ENCODE measurements at regions not wholly inside any gene's neighbourhood (a gene's known extent, or its start where the extent isn't known, plus 50 kb on each side); places are given as distances from the start of the nearest gene placed in this dataset.

DNA sequence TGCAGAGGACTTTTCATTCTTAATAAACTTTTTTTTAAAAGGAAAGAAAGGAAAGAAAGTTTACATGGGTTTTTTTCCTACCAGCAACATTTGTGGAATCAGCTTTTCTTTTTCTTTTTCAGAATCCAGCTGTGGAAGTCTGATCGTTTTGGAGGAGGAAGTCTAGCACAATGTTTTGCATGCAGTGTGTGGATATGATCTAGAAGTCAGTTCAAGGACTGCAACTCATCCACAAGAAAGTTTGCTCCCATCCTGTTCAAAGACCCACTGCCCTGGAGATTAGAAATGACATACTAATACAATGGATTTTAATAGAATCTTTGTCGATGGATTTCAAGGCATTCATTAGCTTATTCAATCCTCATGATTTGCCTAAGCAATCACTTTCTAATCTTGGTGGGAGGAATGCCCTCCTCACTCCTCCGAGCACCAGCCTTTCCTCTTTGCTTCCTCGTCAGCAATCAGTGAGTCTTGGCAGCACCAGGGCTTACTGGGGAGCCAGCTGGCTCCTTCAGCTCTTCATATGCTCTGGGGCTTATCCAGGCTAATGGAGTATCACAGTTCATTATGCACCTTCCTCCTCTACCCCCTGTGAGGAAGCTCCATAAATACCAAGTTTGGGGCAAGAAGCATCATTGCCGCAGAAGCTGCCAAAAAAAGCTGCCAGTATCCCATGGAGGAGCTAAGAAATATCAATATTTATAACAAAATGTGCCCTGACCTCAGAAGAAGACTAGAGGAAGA, 392.3 kb upstream of the PKN2 start:
- no peaks in the 10 kb centered on the region for H3K9me3 Mint-ChIP-seq (ENCODE audit: unreplicated experiment)
- POLR2A ChIA-PET, result no interaction called here
- no peaks in the 10 kb centered on the region for H3K36me3 Mint-ChIP-seq (ENCODE audit: insufficient read depth, unreplicated experiment)
- H3K4me1 Mint-ChIP-seq (ENCODE audit: insufficient read depth, unreplicated experiment), result no peaks in the 10 kb centered on the region
- no peak overlapping the region for H3K4me3 Mint-ChIP-seq (ENCODE audit: unreplicated experiment)
- H3K27me3 Mint-ChIP-seq (ENCODE audit: insufficient read depth, unreplicated experiment), result peaks cover 21% of the 10 kb centered on the region
- TF ChIP-seq, protein P1, sequence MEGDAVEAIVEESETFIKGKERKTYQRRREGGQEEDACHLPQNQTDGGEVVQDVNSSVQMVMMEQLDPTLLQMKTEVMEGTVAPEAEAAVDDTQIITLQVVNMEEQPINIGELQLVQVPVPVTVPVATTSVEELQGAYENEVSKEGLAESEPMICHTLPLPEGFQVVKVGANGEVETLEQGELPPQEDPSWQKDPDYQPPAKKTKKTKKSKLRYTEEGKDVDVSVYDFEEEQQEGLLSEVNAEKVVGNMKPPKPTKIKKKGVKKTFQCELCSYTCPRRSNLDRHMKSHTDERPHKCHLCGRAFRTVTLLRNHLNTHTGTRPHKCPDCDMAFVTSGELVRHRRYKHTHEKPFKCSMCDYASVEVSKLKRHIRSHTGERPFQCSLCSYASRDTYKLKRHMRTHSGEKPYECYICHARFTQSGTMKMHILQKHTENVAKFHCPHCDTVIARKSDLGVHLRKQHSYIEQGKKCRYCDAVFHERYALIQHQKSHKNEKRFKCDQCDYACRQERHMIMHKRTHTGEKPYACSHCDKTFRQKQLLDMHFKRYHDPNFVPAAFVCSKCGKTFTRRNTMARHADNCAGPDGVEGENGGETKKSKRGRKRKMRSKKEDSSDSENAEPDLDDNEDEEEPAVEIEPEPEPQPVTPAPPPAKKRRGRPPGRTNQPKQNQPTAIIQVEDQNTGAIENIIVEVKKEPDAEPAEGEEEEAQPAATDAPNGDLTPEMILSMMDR (IDR thresholded peaks at IDR 0.05; ENCODE audit: unreplicated experiment), result no peak
- CTCF ChIA-PET, result interaction anchor here (0.6 to 2.4 kb wide), 3 partner anchors 10 to 999 kb away, joined by 4 to 14 read pairs (median 4); no protein-coding TSS in a partner anchor
- intact Hi-C loops (cut with micrococcal nuclease), result no loop called here
- no TSS peak for BruUV-seq (replicated peaks)
- H3K27ac Mint-ChIP-seq (ENCODE audit: low read depth, unreplicated experiment), result no peak overlapping the region
- DNase-seq (ENCODE audit: unreplicated experiment), result no peak

DNA sequence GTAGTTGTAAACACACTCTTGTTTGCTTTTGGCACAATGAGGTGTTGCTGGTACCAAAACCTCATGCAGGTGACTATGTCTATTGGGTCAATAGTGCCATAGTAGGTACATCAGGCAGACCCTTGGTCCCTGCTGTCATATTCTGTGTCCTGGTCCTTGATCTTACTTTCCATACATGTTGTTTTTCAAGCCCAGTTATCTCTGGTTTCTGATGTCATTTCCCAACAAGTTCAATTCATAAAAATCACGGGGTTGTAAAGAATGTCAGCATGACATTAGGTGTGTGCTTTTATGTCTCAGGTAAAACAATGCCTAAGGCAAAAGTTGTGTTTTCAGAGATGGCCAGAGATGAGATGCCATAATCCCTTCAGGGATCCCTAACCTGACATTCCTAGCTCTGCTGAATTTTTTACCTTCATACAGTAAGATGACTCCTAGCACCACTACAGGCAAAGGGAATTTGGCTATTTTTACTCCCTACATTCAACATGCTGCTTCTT, 390.3 kb upstream of the PKN2 start:
- Mint-ChIP-seq H3K4me1 (ENCODE audit: insufficient read depth, unreplicated experiment) (no peaks in the 10 kb centered on the region), H3K36me3 (ENCODE audit: insufficient read depth, unreplicated experiment) (no peaks in the 10 kb centered on the region), H3K9me3 (ENCODE audit: unreplicated experiment) (no peaks in the 10 kb centered on the region), H3K27ac (ENCODE audit: low read depth, unreplicated experiment) (no peak overlapping the region), H3K4me3 (ENCODE audit: unreplicated experiment) (no peak overlapping the region), H3K27me3 (ENCODE audit: insufficient read depth, unreplicated experiment) (peaks cover 21% of the 10 kb centered on the region)
- CTCF ChIA-PET, result interaction anchor here (1.0 to 2.4 kb wide), 2 partner anchors 967 to 1001 kb away, joined by 4 to 14 read pairs; no protein-coding TSS in a partner anchor
- intact Hi-C loops (cut with micrococcal nuclease), result no loop called here
- TF ChIP-seq, protein P1 (IDR thresholded peaks at IDR 0.05; ENCODE audit: unreplicated experiment), result no peak
- BruUV-seq (replicated peaks), result no TSS peak
- DNase-seq (ENCODE audit: unreplicated experiment), result no peak
- POLR2A ChIA-PET, result no interaction called here

DNA sequence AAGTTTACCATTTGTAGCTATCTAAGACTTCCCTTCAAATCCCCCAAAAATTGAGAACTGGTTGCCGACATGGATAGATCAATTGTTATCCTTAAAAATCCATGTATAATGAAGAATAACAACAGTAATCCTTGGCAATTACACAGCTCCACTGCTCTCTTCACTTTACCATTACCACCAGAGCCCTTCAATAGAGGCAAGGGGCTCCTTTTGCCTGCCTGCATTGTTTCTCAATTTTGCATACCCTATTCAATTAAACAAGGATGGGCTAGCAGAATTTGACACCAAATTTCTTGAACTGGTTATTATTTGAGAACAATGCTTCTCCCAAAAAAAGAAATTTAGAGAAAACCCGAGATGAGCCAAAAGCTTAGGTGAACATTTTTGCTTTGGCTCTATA, 387.8 kb upstream of the PKN2 start:
- no TSS peak for BruUV-seq (replicated peaks)
- H3K27me3 Mint-ChIP-seq (ENCODE audit: insufficient read depth, unreplicated experiment), result peaks cover 35% of the 10 kb centered on the region
- intact Hi-C loops (cut with micrococcal nuclease), result no loop called here
- ChIA-PET POLR2A (no interaction called here), CTCF (interaction anchor here (0.6 to 1.1 kb wide), 2 partner anchors 120 to 232 kb away, joined by 4 to 5 read pairs; no protein-coding TSS in a partner anchor)
- no peak for DNase-seq (ENCODE audit: unreplicated experiment)
- no peak overlapping the region for H3K27ac Mint-ChIP-seq (ENCODE audit: low read depth, unreplicated experiment)
- H3K4me3 Mint-ChIP-seq (ENCODE audit: unreplicated experiment), result no peak overlapping the region
- H3K9me3 Mint-ChIP-seq (ENCODE audit: unreplicated experiment), result no peaks in the 10 kb centered on the region
- H3K36me3 Mint-ChIP-seq (ENCODE audit: insufficient read depth, unreplicated experiment), result no peaks in the 10 kb centered on the region
- TF ChIP-seq, protein P1 (IDR thresholded peaks at IDR 0.05; ENCODE audit: unreplicated experiment), result no peak
- H3K4me1 Mint-ChIP-seq (ENCODE audit: insufficient read depth, unreplicated experiment), result no peaks in the 10 kb centered on the region

DNA sequence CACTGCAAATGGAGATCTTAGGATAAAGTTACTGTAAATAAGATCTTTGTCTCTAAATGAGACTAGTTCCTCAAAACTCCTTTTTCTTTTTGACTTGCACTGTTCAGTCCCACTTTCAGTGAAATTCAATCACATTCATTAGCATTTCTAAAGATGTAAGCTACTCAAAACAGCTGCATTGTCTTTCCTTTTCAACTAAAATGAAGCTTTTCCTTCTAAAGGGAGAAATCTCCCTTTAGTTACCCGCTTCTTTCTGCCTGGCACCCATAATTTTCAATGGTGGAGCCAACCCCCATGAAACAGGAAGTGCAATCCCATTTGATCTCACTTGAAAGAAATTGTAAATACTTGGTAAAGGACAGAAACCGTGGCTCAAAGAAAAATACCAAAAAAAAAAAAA, 387.4 kb upstream of the PKN2 start:
- H3K36me3 Mint-ChIP-seq (ENCODE audit: insufficient read depth, unreplicated experiment), result no peaks in the 10 kb centered on the region
- no peak overlapping the region for H3K4me3 Mint-ChIP-seq (ENCODE audit: unreplicated experiment)
- no peaks in the 10 kb centered on the region for H3K4me1 Mint-ChIP-seq (ENCODE audit: insufficient read depth, unreplicated experiment)
- intact Hi-C loops (cut with micrococcal nuclease), result no loop called here
- H3K9me3 Mint-ChIP-seq (ENCODE audit: unreplicated experiment), result no peaks in the 10 kb centered on the region
- H3K27ac Mint-ChIP-seq (ENCODE audit: low read depth, unreplicated experiment), result no peak overlapping the region
- H3K27me3 Mint-ChIP-seq (ENCODE audit: insufficient read depth, unreplicated experiment), result peaks cover 35% of the 10 kb centered on the region
- BruUV-seq (replicated peaks), result no TSS peak
- ChIA-PET POLR2A (no interaction called here), CTCF (interaction anchor here (0.6 to 1.6 kb wide), 4 partner anchors 57 to 232 kb away, joined by 3 to 9 read pairs (median 4); no protein-coding TSS in a partner anchor)
- TF ChIP-seq, protein P1 (IDR thresholded peaks at IDR 0.05; ENCODE audit: unreplicated experiment), result no peak
- no peak for DNase-seq (ENCODE audit: unreplicated experiment)

All from MCF 10A (cell line).